Glomerular endothelial cell (primary cell): ENCODE measurements at regions not wholly inside any gene's neighbourhood (a gene's known extent, or its start where the extent isn't known, plus 50 kb on each side); places are given as distances from the start of the nearest gene placed in this dataset.
"Not testable (repeated sequence)": the region's sequence is repeated elsewhere in the genome, so short reads cannot be mapped to it uniquely, and the experiment has no call there.

Source experiments
- DNase-seq: peaks from one replicate; pipeline ENCODE4 v3.0.0-alpha.2; 2011; ENCODE audit warnings: low read depth, low spot score; ENCODE audit errors: extremely low read depth

DNA sequence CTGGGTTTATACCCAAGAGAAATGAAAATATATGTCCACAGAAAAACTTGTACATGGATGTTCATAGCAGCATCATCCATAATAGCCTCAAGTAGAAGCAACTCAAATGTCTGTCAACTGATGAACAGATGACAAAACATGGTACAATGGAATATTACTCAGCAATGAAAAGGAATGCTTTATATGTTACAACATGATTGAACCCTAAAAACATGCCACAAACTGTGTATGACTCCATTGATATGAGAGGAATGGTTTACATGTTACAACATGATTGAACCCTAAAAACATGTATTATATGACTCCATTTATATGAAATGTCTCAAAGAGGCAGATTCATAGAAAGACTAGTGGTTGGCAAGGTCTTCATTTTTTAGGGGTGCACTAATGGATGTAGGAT is 104.8 kb downstream of the LAT start:
- not testable (repeated sequence) for DNase-seq

- not testable (repeated sequence) for DNase-seq
Observed at GRCh38 chr16:29087673-29088072, 102.8 kb downstream of the LAT start.

- DNase-seq = not testable (repeated sequence)
Observed at GRCh38 chr16:29081829-29082639, 97.2 kb downstream of the LAT start.

- DNase-seq = peak; percentile 9
Observed at GRCh38 chr16:29074554-29075402, 89.9 kb downstream of the LAT start.

GRCh38 chr16:29062235-29062634 is 77.4 kb downstream of the LAT start:
- DNase-seq = not testable (repeated sequence)

GRCh38 chr16:29061467-29061921 is 76.6 kb downstream of the LAT start:
- not testable (repeated sequence) for DNase-seq

- not testable (repeated sequence) for DNase-seq
Observed at GRCh38 chr16:29060022-29060810, 75.4 kb downstream of the LAT start.

DNA sequence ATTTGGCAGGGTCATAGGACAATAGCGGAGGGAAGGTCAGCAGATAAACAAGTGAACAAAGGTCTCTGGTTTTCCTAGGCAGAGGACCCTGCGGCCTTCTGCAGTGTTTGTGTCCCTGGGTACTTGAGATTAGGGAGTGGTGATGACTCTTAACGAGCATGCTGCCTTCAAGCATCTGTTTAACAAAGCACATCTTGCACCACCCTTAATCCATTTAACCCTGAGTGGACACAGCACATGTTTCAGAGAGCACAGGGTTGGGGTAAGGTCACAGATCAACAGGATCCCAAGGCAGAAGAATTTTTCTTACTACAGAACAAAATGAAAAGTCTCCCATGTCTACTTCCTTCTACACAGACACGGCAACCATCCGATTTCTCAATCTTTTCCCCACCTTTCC is 74.7 kb downstream of the LAT start:
- DNase-seq = not testable (repeated sequence)
